RWPE2 (cell line): ENCODE measurements at regions not wholly inside any gene's neighbourhood (a gene's known extent, or its start where the extent isn't known, plus 50 kb on each side); places are given as distances from the start of the nearest gene placed in this dataset.
A peak's percentile ranks its signal among the peaks of the same experiment; 100 is the strongest.

ENCODE experiments used
- ATAC-seq: fragments of 200-7000 bp; cut with Tn5 transposase; 3 replicates; pipeline ENCODE4 v1.9.1; 2021; ENCODE audit warnings: low read depth
- DNase-seq: peaks from one replicate; pipeline ENCODE4 v3.0.0-alpha.2; 2020; ENCODE audit warnings: low spot score
- H3K27ac ChIP-seq: fragments of 450-650 bp; 2 replicates; pipeline ENCODE4 v1.5.1; 2017; ENCODE audit warnings: mild to moderate bottlenecking; ENCODE audit not compliant: poor library complexity, severe bottlenecking
- H3K27me3 ChIP-seq: fragments of 250-450 bp; sonication (Bioruptor Pico); 2 replicates; pipeline ENCODE4 v1.5.1; 2021; ENCODE audit warnings: mild to moderate bottlenecking, moderate library complexity; ENCODE audit not compliant: insufficient read depth, poor library complexity, severe bottlenecking
- H3K36me3 ChIP-seq: fragments of 250-450 bp; sonication (Bioruptor Pico); 2 replicates; pipeline ENCODE4 v1.5.1; 2020; ENCODE audit warnings: low read depth, mild to moderate bottlenecking, moderate library complexity
- H3K4me1 ChIP-seq: fragments of 250-450 bp; sonication (Bioruptor Pico); 2 replicates; pipeline ENCODE4 v1.5.1; 2021; ENCODE audit warnings: mild to moderate bottlenecking, moderate library complexity; ENCODE audit not compliant: insufficient read depth, poor library complexity, severe bottlenecking
- H3K4me3 ChIP-seq: fragments of 250-450 bp; sonication (Bioruptor Pico); 2 replicates; pipeline ENCODE4 v1.5.1; 2021; ENCODE audit warnings: mild to moderate bottlenecking, moderate library complexity; ENCODE audit not compliant: severe bottlenecking
- H3K9me3 ChIP-seq: fragments of 250-450 bp; sonication (Bioruptor Pico); 2 replicates; pipeline ENCODE4 v1.5.1; 2021; ENCODE audit warnings: mild to moderate bottlenecking, moderate library complexity; ENCODE audit not compliant: severe bottlenecking
- TF ChIP-seq, protein P1 (sequence below): fragments of 450-650 bp; IDR thresholded peaks from one replicate; pipeline ENCODE4 v1.5.1; 2017; ENCODE audit warnings: mild to moderate bottlenecking, moderate library complexity; ENCODE audit not compliant: poor library complexity, severe bottlenecking

DNA sequence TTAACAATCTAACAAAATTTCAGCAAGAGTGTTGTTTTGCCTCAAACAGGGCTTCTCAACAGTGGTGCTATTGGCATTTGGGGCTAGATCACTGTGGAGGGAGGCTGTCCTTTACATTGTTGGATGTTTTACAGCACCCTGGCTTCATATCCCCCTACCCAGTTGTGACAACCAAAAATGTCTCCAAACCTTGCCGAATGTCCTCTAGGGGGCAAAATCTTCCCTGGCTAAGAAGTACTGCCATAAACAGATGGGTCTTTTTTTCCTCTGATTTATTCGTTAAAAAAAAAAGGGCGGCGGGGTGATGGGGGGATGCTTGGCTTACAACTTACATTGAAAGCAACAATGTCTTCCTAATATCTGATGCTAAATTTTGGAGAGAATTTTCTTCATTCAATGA, 207.6 kb upstream of the CCDC150 start:
- H3K36me3 ChIP-seq: no peaks in the 10 kb centered on the region
- TF ChIP-seq, protein P1, sequence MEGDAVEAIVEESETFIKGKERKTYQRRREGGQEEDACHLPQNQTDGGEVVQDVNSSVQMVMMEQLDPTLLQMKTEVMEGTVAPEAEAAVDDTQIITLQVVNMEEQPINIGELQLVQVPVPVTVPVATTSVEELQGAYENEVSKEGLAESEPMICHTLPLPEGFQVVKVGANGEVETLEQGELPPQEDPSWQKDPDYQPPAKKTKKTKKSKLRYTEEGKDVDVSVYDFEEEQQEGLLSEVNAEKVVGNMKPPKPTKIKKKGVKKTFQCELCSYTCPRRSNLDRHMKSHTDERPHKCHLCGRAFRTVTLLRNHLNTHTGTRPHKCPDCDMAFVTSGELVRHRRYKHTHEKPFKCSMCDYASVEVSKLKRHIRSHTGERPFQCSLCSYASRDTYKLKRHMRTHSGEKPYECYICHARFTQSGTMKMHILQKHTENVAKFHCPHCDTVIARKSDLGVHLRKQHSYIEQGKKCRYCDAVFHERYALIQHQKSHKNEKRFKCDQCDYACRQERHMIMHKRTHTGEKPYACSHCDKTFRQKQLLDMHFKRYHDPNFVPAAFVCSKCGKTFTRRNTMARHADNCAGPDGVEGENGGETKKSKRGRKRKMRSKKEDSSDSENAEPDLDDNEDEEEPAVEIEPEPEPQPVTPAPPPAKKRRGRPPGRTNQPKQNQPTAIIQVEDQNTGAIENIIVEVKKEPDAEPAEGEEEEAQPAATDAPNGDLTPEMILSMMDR: peak; percentile 42
- no peaks in the 10 kb centered on the region for H3K9me3 ChIP-seq
- no peaks in the 10 kb centered on the region for H3K27me3 ChIP-seq
- no peak for DNase-seq
- no peak for ATAC-seq
- H3K27ac ChIP-seq: no peak overlapping the region
- no peaks in the 10 kb centered on the region for H3K4me1 ChIP-seq
- H3K4me3 ChIP-seq: no peak overlapping the region

DNA sequence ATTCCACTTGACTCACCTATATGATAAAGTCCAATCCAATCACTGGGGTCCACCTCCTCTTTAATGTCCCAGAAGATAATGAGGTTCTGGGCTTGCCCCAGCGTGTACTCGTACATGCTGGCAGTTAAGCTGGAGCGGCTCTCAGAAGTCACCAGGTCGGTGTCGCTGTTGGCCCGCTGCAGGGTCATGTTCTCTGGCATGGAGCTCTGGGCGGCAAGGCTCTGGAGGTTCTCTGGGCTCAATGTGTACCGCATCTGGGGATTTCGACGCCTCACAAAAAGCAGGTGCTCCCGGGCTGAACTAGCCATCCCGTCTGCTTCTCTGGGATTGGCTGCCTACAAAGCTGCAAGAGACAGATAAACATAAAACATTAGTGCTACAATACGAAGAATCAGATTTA, 206.4 kb upstream of the CCDC150 start:
- TF ChIP-seq, protein P1: no peak
- no peaks in the 10 kb centered on the region for H3K9me3 ChIP-seq
- DNase-seq: no peak
- H3K27ac ChIP-seq: no peak overlapping the region
- H3K4me1 ChIP-seq: no peaks in the 10 kb centered on the region
- H3K4me3 ChIP-seq: no peak overlapping the region
- no peaks in the 10 kb centered on the region for H3K36me3 ChIP-seq
- no peak for ATAC-seq
- no peaks in the 10 kb centered on the region for H3K27me3 ChIP-seq

DNA sequence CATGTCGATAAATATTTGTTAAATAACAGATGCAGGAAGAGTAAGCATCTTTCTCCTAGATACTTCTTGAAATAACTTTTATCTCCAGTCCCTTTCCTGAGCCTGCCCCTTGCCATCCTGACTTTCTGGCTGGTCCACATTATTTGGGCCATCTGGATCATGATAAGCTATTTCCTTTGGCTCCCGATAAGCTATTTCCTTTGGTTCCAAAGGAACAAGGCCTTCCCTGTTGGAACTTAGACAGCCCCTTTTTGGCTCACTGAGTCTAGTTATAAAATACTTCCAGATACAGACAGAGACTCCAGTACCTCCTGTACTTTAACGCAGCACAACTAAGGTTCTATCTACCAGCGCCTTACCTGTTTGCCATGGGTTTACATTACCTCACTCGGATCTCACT, 205.3 kb upstream of the CCDC150 start:
- H3K27ac ChIP-seq: no peak overlapping the region
- TF ChIP-seq, protein P1: no peak
- H3K9me3 ChIP-seq: no peaks in the 10 kb centered on the region
- DNase-seq: no peak
- no peak for ATAC-seq
- no peak overlapping the region for H3K4me3 ChIP-seq
- no peaks in the 10 kb centered on the region for H3K36me3 ChIP-seq
- H3K27me3 ChIP-seq: no peaks in the 10 kb centered on the region
- H3K4me1 ChIP-seq: no peaks in the 10 kb centered on the region

DNA sequence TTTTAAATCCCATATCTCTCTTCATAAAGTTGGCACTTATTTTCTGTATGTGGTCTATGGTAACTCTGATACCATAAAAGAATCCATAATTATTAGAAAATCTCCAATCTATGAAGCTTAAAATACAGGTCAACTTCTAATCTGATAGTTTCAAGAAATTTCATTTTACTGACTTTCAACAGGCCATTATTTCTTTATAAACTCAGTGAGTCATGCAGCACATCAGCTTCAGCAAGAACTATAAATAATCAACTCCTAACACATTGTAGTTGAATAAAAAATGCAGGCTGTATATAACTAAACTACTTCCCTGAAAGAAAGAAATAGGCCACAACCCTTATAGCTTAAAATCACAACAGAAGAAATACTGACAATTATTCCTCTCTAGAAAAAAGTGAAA, 204.3 kb upstream of the CCDC150 start:
- H3K4me1 ChIP-seq: no peaks in the 10 kb centered on the region
- H3K27ac ChIP-seq: no peak overlapping the region
- no peaks in the 10 kb centered on the region for H3K27me3 ChIP-seq
- no peaks in the 10 kb centered on the region for H3K9me3 ChIP-seq
- TF ChIP-seq, protein P1: no peak
- H3K36me3 ChIP-seq: no peaks in the 10 kb centered on the region
- DNase-seq: no peak
- no peak overlapping the region for H3K4me3 ChIP-seq
- ATAC-seq: no peak

DNA sequence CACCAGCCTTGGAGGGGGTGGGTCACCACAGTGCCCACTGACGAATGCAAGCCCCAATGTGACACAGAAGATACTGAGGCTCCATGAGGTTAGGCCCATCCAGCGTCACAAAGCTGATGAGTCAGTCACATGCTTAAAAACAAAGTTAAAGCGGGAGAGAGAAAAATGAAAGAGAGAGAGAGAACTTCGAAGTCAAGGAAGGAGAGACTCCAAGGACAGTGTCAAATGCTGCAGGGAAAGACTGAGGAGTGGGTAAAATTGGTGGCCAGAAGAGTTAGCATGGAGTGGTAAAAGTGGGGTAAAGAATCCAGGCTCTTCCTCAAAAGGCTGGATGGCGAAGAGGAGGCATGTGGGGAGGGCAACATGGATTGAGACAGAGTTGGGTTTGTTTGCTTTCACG, 201.9 kb upstream of the CCDC150 start:
- Histone ChIP-seq H3K36me3 (no peaks in the 10 kb centered on the region), H3K4me3 (no peak overlapping the region), H3K9me3 (no peaks in the 10 kb centered on the region), H3K4me1 (no peaks in the 10 kb centered on the region), H3K27ac (no peak overlapping the region), H3K27me3 (no peaks in the 10 kb centered on the region)
- DNase-seq (no peak), ATAC-seq (no peak)
- TF ChIP-seq, protein P1: no peak
